Endothelial cell of umbilical vein (primary cell): ENCODE measurements at regions not wholly inside any gene's neighbourhood (a gene's known extent, or its start where the extent isn't known, plus 50 kb on each side); places are given as distances from the start of the nearest gene placed in this dataset.

Experiments
- BruUV-seq: library from RNA; stranded (reverse); fragments of 400-500 nt; replicated peaks from 2 replicates; lab custom pipeline; 2021; lab: Mats Ljungman, UMichigan
- CTCF ChIA-PET: fragments of 300-600, 350-600 bp; sonication (Branson Sonifier 250); formaldehyde crosslinking; loops from one replicate; lab custom pipeline; 2021; ENCODE audit warnings: antibody characterized with exemption, inconsistent platforms; lab: Charles Lee
- POLR2A ChIA-PET: fragments of 300-600, 350-600 bp; sonication (Branson Sonifier 250); formaldehyde crosslinking; loops from one replicate; lab custom pipeline; 2021; ENCODE audit warnings: antibody characterized with exemption, inconsistent platforms; lab: Charles Lee
- DNase-seq: peaks from one replicate; pipeline ENCODE4 v3.0.0-alpha.2; 2011; ENCODE audit warnings: low read depth, low spot score
- FAIRE-seq: peaks from 2 replicates; lab custom pipeline; 2011; peaks lifted over from hg19 to GRCh38; lab: Jason Lieb, UNC
- H2AFZ ChIP-seq: 2 replicates; pipeline ENCODE4 v1.6.0; 2012; ENCODE audit warnings: low read depth, low read length, control low read depth, inconsistent platforms
- H3K27ac ChIP-seq: 2 replicates; pipeline ENCODE4 v1.5.1; 2011; ENCODE audit warnings: low read depth, mild to moderate bottlenecking, control low read depth, low read length, moderate library complexity; ENCODE audit not compliant: insufficient read depth
- H3K27me3 ChIP-seq, 2 experiments: 2 replicates each; pipeline versions ENCODE4 v1.6.0 to v1.6.1; 2011; ENCODE audit warnings: low read length in 2 of 2, mixed read lengths in 1 of 2; ENCODE audit not compliant: control insufficient read depth in 2 of 2, insufficient read depth in 2 of 2
- H3K36me3 ChIP-seq, 2 experiments: 2 replicates in 1 of 2; 3 replicates in 1 of 2; pipeline ENCODE4 v1.5.1; 2011; ENCODE audit warnings: low read length in 2 of 2, mild to moderate bottlenecking in 1 of 2, moderate library complexity in 1 of 2; ENCODE audit not compliant: control insufficient read depth in 2 of 2, insufficient read depth in 2 of 2; ENCODE audit errors: extremely low read depth in 1 of 2
- H3K4me1 ChIP-seq: 3 replicates; pipeline ENCODE4 v1.5.1; 2011; ENCODE audit warnings: mild to moderate bottlenecking, low read length; ENCODE audit not compliant: control insufficient read depth, insufficient read depth; ENCODE audit errors: extremely low read depth
- H3K4me2 ChIP-seq: 2 replicates; pipeline ENCODE4 v1.6.1; 2011; ENCODE audit warnings: low read length, control low read depth, mixed read lengths; ENCODE audit not compliant: insufficient read depth
- H3K4me3 ChIP-seq, 3 experiments: fragments of 200-600 bp in 1 of 3; sonication (generic), shearing (Covaris generic) in 1 of 3; replicated peaks in 1 of 3; 2 replicates each; pipeline ENCODE4 v1.5.1; 2011 to 2016; ENCODE audit warnings: control low read depth in 3 of 3, low read length in 3 of 3, mild to moderate bottlenecking in 2 of 3, inconsistent platforms in 1 of 3, low read depth in 1 of 3, moderate library complexity in 1 of 3; ENCODE audit not compliant: insufficient read depth in 1 of 3
- H3K79me2 ChIP-seq: 2 replicates; pipeline ENCODE4 v1.6.0; 2012; ENCODE audit warnings: low read length, inconsistent platforms; ENCODE audit not compliant: control insufficient read depth, insufficient read depth
- H3K9ac ChIP-seq: replicated peaks from 2 replicates; pipeline ENCODE3; 2011; ENCODE audit warnings: low read length, control low read depth; ENCODE audit not compliant: insufficient read depth; ENCODE audit errors: extremely low read depth
- H3K9me1 ChIP-seq: replicated peaks from 3 replicates; pipeline ENCODE4 v1.6.0; 2011; ENCODE audit warnings: mild to moderate bottlenecking, low read length; ENCODE audit not compliant: control insufficient read depth, insufficient read depth; ENCODE audit errors: extremely low read depth
- H3K9me3 ChIP-seq: replicated peaks from 2 replicates; pipeline ENCODE4 v1.5.1; 2012; ENCODE audit warnings: low read length, inconsistent platforms; ENCODE audit not compliant: control insufficient read depth, insufficient read depth
- H4K20me1 ChIP-seq: replicated peaks from 2 replicates; pipeline ENCODE3; 2011; ENCODE audit warnings: mild to moderate bottlenecking, low read length; ENCODE audit not compliant: control insufficient read depth, insufficient read depth; ENCODE audit errors: extremely low read depth
- EZH2 ChIP-seq: IDR thresholded peaks from 2 replicates; pipeline ENCODE4 v1.6.1; 2012; ENCODE audit warnings: borderline replicate concordance, low read depth, mild to moderate bottlenecking, moderate library complexity, low read length, inconsistent platforms; ENCODE audit not compliant: severe bottlenecking
- FOS ChIP-seq: IDR thresholded peaks from 2 replicates; pipeline ENCODE4 v1.6.1; 2011; ENCODE audit warnings: mild to moderate bottlenecking, low read length, moderate library complexity, borderline replicate concordance; ENCODE audit not compliant: insufficient read depth
- GATA2 ChIP-seq: IDR thresholded peaks from 2 replicates; pipeline ENCODE4 v1.7.0; 2011; ENCODE audit warnings: low read depth, mild to moderate bottlenecking, moderate library complexity, mixed read lengths, low read length; ENCODE audit not compliant: insufficient read length, insufficient read depth
- JUN ChIP-seq: IDR thresholded peaks from 2 replicates; pipeline ENCODE4 v1.6.1; 2011; ENCODE audit warnings: borderline replicate concordance, low read depth; ENCODE audit not compliant: insufficient read length, insufficient read depth
- MYC ChIP-seq: IDR thresholded peaks from one replicate; pipeline ENCODE4 v1.6.1; 2011; ENCODE audit warnings: mild to moderate bottlenecking, low read depth, low read length
- POLR2A ChIP-seq: IDR thresholded peaks from 2 replicates; pipeline ENCODE4 v1.6.1; 2012; ENCODE audit warnings: low read depth, mild to moderate bottlenecking, control low read depth, low read length
- POLR2AphosphoS5 ChIP-seq: IDR thresholded peaks from 2 replicates; pipeline ENCODE4 v1.6.1; 2012; ENCODE audit warnings: low read depth, mild to moderate bottlenecking, control low read depth, low read length, moderate library complexity; ENCODE audit not compliant: insufficient read depth
- dilution Hi-C: fragments of 300-500 bp; cut with MboI; formaldehyde crosslinking; loops from one replicate; pipeline ENCODE4 v1.15.0; 2019; ENCODE audit warnings: low sequenced_read_pairs; ENCODE audit not compliant: extremely low pct_ligation_motif_present
- intact Hi-C: fragments of 100-400 bp; cut with micrococcal nuclease; formaldehyde crosslinking; loops from one replicate; pipeline ENCODE4 v1.10.0; 2022
- TF ChIP-seq, protein P1 (sequence below): IDR thresholded peaks from 2 replicates; pipeline ENCODE4 v1.6.1; 2011; ENCODE audit not compliant: insufficient read depth, insufficient read length

GRCh38 chr5:82816926-82817325 lies 260.3 kb downstream of the TMEM167A start:
- no peaks in the 10 kb centered on the region for H3K4me1 ChIP-seq
- TF ChIP-seq POLR2A (no peak), JUN (no peak), POLR2AphosphoS5 (no peak), GATA2 (no peak), FOS (no peak), MYC (no peak)
- no peak overlapping the region for H3K9ac ChIP-seq
- no peaks in the 10 kb centered on the region for H3K9me3 ChIP-seq
- DNase-seq (no peak), FAIRE-seq (no peak)
- dilution Hi-C loops: no loop called here
- ChIA-PET POLR2A (no interaction called here), CTCF (no interaction called here)
- no peak overlapping the region for H3K4me2 ChIP-seq
- H4K20me1 ChIP-seq: no peaks in the 10 kb centered on the region
- no peaks in the 10 kb centered on the region for H3K9me1 ChIP-seq
- H3K27ac ChIP-seq: no peak overlapping the region
- H3K27me3 ChIP-seq: no peaks in the 10 kb centered on the region
- intact Hi-C loops: no loop called here
- H3K36me3 ChIP-seq: no peaks in the 10 kb centered on the region
- no peak overlapping the region for H2AFZ ChIP-seq
- H3K79me2 ChIP-seq: no peaks in the 10 kb centered on the region
- no TSS peak for BruUV-seq
- H3K4me3 ChIP-seq: no peak overlapping the region

GRCh38 chr5:82815871-82816270 lies 261.3 kb downstream of the TMEM167A start:
- intact Hi-C loops (no loop called here), dilution Hi-C loops (no loop called here)
- Histone ChIP-seq H3K36me3 (no peaks in the 10 kb centered on the region), H3K4me2 (no peak overlapping the region), H3K27me3 (no peaks in the 10 kb centered on the region), H3K4me1 (no peaks in the 10 kb centered on the region), H3K79me2 (no peaks in the 10 kb centered on the region), H3K4me3 (no peak overlapping the region), H3K9me3 (no peaks in the 10 kb centered on the region), H2AFZ (no peak overlapping the region), H3K27ac (no peak overlapping the region), H3K9ac (no peak overlapping the region), H3K9me1 (no peaks in the 10 kb centered on the region), H4K20me1 (no peaks in the 10 kb centered on the region)
- no peak for DNase-seq
- POLR2A ChIA-PET: no interaction called here
- FAIRE-seq: no peak
- CTCF ChIA-PET: no interaction called here
- TF ChIP-seq EZH2 (no peak), GATA2 (no peak), POLR2AphosphoS5 (no peak), MYC (no peak)
- TF ChIP-seq, protein P1, sequence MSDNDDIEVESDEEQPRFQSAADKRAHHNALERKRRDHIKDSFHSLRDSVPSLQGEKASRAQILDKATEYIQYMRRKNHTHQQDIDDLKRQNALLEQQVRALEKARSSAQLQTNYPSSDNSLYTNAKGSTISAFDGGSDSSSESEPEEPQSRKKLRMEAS: no peak
- BruUV-seq: no TSS peak
